ENCODE measurements at regions not wholly inside any gene's neighbourhood (a gene's known extent, or its start where the extent isn't known, plus 50 kb on each side); places are given as distances from the start of the nearest gene placed in this dataset.

DNA sequence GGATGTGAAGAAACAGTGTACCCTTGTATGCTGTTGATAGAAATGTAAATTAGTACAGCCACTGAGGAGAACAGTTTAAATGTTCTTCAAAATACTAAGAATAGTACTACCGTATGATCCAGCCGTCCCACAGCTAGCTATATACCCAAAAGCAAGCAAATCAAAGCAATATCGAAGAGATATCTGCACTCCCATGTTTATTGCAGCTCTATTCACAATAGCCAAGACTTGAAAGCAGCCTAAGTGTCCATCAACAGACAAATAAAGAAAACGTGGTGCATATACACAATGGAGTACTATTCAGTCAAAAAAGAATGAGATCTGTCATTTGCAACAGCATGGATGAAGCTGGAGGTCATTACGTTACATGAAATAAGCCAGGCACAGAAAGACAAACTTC is 88.5 kb upstream of the SLC38A4 start:
- no peak for DNase-seq

DNA sequence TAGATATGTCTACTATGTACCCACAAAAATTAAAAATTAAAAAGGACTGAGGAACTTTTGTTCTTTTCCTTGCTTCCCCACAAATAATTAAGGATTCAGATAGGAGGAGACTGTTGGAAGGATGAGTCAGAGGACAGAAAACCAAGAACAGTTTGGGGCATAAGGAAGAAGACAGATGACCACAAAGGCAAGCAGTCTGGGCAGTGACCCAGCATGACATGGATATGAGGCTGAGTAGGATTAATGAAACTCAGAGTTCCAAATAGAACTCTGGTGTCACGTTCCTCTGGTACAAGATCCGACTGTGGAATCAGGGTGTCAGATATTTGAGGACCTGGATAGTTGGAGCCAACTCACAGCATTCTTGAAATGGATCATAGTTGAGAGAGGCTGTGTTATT is 89.3 kb upstream of the SLC38A4 start:
- DNase-seq: peak; percentile 12

DNA sequence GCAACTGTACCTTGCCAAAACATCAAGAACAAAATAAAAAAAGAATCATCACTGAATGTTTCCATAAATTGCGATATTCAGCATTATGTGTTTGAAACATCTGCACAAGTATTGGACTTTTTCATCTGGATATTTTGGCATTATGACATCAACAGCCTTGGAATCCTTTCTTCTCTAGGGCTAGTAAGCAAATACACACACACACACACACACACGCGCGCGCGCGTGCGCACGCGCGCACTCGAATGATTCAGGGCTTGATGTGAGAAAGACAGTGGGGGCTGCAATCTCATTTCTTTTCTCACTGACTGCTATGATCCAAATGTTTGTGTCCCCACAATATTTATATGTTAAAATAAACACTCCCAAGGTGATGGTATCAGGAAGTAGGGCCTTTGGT is 90.0 kb upstream of the SLC38A4 start:
- no peak for DNase-seq

DNA sequence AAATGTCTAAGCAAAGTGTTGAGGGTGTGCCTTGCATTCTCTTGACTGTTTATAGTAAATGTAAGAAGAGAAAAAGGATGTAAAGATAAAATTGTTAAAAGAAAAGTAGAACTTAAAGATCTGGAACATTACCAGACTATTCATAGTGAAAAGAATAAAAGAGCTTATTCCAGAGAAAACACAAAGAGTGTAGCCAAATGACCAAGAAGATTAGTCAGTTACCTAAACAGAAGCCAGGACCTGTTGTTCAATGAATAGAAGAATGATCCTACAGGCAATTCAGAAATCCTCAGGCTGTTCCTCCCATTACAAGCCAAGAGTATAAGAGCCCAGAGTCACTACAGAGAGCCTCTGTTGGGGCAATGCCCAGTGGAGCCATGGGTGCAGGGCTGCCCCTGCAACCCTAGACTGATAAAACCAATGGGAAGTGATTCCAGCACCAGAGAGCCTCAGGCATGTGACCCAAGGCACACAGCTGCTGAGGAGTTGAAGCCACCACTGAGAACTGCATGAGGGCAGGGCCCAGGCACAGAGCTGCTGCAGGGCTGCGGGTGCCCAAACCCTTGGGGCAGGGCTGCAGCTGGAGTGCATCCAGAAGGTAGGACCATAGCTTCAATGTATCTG is 91.1 kb upstream of the SLC38A4 start:
- no peak for DNase-seq

DNA sequence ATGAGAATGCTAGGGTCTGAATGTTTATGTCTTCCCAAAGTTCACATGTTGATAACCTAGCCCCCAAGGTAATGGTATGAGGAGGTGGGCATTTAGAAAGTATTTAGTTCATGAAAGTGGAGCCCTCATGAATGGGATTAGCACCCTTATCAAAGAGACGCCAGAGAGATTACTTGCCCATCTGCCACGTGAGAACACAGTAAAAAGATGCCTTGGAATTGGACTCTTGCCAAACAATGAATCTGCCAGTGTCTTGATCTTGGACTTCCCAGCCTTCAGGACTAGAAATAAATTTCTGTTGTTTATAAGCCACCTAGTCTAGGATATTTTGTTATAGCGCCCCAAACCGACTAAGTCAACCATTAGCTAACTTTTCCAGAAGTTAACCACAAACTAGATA is 92.0 kb upstream of the SLC38A4 start:
- DNase-seq: no peak

DNA sequence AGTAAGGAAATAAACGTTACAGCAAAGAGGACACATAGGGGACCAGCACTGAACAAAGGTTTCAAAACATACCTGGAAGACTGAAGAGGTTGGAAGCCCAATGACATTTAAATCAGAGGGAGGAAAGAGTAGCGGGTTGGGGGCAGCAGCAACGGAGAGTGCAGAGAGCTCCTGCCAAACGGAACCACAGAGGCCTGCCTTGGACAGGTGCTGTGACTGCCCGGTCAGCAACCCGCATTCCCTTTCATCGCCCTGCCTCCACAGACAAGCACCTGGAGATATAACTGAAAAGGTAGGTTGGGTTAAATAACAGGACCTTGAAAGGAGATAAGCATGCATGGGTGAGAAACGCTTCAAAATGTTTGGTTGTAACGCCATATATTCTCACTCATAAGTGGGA is 92.8 kb upstream of the SLC38A4 start:
- no peak for DNase-seq

DNA sequence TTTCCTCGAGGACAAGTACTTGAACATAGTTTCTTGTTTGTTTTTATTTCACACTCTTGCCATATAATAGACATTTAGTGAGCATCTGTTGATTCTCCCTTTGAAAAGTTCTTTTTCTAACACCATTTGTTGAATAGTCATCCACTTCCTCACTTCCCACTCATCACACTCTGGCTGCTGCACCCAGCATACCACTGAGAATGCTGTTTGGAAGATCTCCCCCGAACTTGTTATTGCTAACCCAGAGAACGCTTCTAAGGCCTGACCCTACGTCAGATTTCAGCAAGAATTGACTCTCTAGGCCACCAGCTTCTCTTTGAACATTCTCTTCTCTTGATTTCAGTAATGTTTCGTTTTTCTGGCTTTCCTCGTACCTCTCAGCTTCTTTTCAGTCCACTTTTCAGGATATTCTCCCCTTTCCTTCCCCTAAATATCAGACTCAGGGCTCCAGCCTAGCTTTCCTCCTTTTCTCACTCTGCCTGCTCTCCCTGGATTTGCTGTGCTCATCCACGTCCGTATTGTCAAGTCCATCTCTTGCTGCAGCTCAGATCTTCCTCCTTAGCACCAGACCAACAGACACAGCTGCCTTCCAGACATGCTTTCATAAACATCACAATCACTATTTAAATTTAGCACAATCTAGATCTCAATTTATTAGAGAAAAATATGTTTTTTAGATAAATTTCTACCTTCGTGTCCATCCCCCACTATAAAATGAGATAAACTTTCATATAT is 94.0 kb upstream of the SLC38A4 start:
- no peak for DNase-seq

DNA sequence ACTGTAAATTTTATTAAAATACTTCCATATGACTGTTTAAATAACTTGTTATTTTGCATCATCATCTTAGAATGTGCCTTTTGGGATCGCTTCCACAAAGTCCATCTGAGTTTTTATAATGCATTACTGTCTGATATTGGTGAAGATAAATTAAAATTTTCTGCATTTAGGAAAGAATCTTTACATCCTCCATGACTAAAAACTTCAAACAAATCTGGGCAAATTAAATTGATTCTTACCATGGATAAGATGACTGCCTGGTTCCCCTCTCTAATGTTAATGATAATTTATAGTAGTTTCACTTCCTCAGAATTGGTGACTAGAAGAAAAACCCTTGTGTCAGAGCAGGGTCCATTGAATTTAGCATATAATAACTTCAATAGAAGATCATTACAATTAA is 94.7 kb upstream of the SLC38A4 start:
- peak; percentile 25 for DNase-seq

DNA sequence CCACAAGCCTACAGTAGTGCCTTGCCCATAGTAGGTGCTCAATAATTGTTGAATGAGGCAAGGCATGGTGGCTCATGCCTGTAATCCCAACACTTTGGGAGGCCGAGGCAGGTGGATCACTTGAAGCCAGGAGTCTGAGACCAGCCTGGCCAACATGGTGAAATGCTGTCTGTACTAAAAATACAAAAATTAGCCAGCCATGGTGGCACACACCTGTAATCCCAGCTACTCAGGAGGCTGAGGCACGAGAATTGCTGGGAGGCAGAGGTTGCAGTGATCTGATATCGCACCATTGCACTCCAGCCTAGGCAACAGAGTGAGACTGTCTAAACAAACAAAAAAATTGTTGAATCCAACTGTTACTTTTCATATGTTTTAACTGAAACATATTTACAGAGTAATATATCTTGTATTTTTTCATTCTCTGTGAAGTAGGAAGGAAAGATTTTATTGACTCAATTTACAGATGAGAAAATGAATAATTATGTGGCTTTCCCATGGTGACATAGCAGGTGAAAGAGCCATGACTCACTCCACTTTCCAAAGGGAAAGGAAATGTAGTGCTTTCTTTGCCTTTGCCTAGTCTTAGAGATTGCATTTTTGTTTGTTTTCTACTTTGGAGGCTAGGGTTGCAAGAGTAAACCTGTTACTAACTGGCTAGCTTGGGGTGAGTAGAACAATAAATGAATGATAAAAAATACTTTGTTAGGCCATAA is 95.4 kb upstream of the SLC38A4 start:
- peak; percentile 18 for DNase-seq

DNA sequence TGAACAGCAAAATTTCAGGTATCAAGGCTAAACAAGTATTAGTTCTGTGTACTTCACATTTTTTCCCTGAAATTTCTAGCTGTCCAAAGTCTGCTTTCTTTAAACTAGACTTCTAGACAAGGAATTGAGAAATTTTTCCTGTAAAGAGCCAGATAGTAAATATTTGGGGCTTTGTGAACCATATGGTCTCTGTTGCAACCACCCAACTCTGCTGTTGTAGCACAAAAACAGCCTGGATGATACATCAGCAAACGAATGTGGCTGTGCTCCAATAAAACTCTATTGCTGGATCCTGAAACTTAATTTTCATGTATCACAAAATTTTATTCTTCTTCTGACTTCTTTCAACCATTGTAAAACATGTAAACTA is 96.0 kb upstream of the SLC38A4 start:
- peak; percentile 12 for DNase-seq

DNA sequence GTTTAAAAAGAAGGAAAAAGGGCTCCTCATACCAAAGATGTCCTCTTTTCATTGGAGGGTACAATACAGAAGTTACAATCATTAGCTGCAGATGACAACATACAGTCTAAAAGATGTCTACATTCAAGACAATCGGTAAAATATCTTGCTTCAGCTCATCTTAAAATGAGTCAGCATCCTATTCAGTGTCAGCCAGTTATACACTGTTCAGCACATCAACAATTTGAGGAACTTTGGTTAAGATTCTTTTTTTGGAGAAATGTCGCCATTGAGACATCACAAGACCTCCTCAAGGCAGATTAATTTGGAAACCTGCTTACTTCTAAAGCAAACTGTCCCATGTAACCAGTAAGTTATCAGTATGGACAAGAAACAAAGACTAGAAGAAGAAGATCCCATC is 100.7 kb upstream of the SLC38A4 start:
- peak; percentile 82 for DNase-seq

DNA sequence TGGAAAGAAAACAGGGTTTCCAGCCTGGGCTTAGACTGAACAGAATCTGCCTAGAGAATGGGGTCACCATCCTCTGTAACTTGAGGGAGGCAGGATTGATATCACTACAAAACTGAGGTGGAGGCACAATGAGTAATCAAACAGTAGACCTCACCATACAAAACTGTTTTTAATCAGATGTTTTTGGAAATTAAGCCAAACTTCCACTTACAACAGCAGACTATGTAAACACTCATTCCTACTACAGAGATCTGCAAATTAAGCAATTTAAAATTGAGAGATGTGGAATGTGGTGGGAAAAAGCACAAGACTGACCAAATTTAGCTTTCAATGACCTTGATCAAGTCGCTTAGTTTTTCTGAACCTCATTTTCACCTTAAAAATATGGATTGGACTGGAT is 104.3 kb upstream of the SLC38A4 start:
- no peak for DNase-seq

DNA sequence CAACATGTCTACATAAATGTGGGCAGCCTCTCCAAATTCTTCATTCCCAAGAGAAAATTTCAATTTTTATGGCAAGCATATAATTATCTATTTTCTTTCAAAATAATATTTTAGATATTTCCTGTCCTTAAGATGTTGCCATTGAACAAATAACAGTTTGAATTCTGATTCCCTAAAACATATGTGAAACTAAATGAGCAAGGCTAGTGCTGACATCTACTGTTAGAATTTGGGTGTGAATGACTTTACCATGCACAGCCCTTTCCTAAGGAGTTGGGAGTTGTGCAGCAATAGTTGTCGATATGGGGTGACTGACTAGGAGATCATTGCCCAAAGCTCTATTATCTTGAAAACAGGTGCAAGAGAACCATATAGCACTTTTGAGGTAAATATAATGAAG is 108.2 kb upstream of the SLC38A4 start:
- peak; percentile 58 for DNase-seq

DNA sequence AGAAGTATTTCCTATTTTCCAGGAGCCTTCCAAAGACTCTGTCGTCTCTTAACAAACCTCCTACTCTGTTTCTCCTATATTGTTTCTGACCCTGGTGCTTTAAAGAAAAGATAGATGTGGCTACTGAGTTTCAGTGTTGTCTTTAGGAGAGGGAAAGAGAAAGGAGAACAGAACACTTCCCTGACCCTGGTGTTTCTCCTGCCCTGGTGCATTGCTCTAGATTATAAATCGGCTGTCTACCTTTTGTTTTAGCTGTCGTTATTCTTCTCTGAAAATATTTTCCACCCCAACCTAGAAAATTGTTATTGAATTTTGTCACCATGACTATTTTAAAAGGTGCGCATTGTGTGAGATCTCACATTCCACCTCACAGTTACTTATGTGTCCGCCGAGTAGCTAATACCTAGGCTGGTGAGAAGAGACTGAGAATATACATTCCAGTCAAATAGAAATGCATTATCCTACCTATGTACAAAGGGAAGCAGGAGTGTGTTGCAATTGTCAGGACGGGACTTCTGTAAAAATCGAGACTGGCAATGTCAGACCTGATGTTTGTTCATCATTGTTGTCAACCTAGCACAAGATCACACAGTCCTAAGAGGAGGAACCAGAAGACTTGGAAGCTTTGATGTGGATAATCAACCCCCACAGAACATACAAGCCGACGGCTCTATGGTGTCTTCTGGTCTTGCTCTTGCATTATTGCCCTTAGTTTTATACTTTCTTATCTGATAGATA is 108.7 kb upstream of the SLC38A4 start:
- DNase-seq: no peak

DNA sequence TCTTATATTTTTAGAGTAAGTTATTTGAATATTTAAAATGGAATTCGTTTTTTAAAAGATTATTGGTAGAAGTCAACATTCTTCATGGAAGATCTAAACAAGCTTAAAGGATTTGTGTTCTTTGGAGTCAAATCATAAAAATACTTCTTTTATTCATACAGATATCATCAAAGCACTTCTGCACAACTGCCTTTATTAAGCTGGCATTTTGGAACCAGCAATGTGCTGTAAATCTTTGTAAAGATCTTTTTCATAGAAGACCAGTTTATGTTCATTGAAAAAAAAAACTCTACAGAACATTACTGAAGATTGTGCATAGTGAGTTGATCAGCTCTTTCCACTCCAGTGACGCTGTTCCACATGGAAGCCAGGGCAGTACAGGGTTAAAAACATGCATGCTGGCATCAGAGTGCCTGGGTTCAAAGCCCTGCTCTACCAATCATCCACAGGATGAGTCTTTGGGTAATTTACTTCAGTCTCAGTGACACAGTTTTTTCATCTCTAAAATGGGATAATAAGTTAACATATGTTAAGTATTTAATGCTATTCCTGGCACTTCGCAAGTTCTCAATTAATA is 109.6 kb upstream of the SLC38A4 start:
- DNase-seq: no peak

DNA sequence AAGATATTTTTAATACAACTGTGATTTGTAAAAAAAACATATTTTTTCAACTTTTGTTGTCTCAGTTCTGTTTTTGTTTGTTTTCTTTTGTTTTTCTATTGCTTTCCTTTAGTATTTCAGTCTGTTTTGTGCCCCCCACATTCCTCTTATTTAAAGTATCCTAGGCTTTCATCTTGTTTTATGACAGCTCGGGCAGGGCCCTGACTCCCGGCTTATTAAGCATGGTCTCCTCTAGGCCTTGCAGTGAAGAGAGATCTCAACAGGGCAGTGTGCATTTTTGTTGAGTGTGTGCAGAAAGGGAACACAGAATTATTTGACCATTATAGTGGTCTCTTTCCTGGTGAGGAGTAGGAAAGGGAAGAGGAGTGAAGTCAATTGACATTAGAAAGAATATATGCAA is 110.2 kb upstream of the SLC38A4 start:
- DNase-seq: no peak

DNA sequence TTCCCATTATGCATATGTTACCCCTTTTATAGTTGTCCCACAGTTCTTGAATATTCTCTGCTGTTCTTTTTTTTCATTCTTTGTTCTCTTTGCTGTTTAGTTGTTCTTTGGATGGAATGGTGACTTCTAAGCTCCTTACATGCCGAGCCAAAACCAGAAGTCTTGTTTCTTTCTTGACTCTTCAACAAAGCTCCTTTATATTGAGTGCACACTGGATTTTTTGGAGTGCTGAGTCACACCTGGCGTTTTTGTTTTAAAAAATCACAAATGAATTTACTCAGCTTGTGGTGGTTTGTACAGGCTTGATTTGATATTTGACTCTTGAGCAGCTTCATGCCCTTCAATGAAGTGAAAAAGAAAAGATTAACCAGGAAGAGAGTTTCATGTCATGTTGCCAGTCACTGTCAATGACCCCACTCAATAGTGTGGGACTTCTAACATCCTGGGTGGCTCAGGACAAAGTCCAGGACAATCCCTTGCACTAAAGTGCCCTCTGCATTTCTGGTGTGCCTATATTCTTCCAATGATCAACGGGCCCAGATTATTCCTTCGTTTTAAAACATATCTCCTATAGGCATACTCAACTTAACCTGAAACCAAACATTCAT is 112.4 kb upstream of the SLC38A4 start:
- DNase-seq: no peak

DNA sequence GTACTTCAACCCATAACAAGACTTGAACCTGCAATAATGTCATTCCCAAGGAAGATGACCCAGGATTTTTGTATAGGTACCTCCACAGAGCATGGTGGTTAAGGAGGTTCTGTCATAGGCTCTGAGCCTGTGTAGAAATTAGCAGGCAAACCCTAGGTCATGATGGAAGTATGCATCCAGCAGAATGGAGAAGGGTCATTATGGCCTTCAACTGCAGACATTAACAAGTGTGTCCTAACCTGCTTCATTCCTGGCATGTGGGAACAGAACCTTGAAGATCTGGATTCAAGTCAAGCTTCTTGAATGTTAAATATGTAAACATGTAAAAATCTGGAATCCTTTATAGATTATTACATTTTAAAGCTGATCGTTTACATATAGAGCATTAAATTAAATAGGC is 116.2 kb upstream of the SLC38A4 start:
- no peak for DNase-seq

DNA sequence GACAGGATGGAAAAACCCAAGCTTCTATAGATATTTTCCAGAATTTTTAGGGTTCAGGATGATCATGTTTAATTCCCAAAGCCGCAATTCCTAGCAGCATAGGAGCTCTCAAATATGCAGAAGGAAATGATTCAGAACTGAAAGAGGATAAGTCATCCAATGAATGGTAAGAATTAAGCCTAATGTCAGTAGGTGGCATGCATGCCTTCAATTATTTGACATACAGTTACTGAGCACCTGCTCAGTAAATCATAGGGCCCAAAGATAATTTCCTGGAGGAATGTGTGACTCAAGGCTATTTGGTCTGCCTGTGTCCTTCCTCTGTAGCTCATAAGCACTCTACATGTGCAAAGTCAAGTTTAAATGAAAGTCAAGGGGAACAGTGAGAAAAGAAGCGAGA is 116.8 kb upstream of the SLC38A4 start:
- DNase-seq: no peak

DNA sequence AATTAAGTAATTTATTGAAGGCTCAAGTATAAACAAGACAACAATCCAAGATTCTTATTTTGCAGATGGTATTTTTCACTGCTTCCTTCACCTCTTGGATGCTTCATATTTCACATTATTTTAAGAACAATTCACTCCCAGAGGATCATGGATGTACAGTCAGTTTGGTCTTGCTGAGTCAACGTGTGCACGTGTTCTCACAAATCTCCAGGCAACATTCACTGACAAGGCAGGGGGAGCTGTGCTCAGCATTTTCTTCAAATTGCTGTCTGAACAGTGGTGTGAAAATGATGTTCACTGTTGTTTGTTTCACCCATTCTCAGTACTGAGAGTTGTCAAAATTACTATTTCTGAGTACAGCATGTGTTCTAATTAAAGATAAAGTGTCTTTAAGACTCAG is 118.3 kb upstream of the SLC38A4 start:
- peak; percentile 9 for DNase-seq

DNA sequence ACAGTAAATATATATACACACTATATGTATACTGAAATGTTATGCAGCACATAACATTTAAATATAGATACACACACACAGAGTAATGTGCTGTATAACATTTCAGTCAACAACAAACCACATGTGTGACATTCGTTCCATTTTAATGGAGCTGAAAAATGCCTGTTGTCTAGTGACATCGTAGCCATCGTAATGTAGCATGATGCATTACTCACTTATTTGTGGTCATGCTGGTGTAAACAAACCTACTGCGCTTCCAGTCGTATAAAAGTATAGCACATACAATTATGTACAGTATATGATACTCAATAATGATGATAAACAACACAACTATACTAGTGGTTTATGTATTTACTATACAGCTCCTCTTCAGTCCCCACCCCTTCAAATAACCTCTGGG is 119.0 kb upstream of the SLC38A4 start:
- no peak for DNase-seq

DNA sequence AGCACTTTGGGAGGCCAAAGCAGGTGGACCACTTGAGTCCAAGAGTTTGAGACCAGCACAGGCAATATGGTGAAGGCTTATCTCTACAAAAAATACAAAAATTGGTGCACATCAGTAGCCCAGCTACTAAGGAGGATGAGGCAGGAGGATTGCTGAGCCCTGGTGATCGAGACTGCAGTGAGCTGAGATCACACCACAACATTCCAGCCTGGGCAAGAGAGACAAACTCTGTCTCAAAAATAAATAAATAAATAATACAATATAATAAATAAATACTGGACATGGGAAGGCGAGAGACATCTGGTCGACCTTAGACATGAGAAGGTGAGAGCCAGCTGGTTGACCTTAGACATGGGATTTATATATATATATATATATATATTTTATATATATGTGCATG is 119.8 kb upstream of the SLC38A4 start:
- no peak for DNase-seq

DNA sequence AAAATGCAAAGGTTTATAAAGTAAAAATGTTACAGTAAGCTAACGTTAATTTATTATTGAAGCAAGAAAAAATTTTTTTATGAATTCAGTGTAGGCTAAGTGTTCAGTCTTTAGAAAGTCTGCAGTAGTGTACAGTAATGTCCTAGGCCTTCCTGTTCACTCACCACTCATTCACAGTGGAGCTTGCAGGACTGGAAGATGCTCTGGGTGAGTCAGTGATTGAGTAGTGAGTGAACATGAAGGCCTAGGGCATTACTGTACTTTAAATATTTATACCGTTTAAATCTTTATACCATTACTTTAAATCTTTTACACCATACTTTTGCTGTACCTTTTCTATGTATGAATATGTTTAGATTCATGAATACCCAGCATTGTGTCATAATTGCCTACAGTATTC is 120.3 kb upstream of the SLC38A4 start:
- no peak for DNase-seq
